Inflammatory macrophage treated with lipopolysaccharide for 1 hour (primary cell): ENCODE measurements at regions not wholly inside any gene's neighbourhood (a gene's known extent, or its start where the extent isn't known, plus 50 kb on each side); places are given as distances from the start of the nearest gene placed in this dataset.

Experiments
- DNase-seq, 2 donors: peaks; one replicate each; pipeline ENCODE4 v3.0.0-alpha.2; 2020 to 2022

DNA sequence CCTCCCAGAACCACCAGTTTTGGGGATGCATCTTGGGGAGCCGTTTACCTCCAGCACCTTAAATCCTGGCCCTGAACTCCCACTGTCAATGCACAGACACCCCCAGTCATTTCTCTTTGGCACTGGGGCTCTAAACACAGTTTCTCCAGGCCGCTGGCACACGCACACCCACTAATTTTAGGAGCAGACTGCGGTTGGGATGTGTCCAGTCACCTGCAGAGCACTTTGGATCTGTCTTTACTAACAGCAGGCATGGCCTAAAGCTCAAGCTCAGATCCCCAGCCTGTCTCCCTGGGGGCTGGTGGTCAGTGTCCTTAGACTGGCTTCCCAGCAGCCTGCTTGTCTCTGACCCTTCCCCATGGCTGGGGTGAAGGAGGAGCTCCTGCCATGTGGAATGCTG lies 49.9 kb downstream of the SYNE3 start:
- no peak for DNase-seq

DNA sequence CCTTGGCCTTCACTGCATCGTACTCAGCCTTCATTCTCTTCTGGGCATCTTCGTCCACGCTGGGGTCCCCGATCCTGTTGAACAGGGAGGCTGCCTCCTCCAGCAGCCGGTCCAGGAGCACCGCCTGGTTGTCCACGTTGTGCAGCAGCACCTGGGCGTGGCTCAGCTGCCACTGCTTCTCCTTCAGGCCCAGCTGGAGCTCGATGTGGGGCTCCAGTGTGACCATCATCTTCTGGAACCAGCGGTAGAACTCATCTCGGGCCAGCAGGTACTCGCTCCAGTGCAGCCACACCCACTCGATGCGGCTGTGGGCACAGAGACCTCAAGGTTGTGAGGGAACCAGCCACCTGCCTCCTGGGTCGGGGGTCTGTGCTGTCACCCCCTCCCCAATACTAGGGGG lies 50.5 kb downstream of the SYNE3 start:
- DNase-seq = no peak

DNA sequence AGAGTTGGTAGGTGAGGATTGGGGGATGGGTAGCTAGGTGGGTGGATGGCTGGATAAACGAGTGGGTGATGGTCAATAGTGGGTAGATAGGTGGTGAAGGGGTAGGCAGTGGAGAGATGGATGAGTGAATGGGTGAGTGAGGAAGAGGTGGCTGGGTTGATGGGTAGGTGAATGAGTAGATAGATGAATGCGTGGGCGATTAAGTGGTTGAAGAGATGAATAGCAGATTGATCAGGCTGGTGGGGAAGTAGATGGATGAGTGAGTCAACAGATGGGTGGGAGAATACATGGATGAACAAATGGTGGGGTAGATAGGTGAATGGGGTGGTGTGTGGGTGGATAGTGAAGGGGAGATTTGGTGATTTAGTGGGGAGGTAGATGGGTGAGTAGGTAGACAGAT lies 51.1 kb downstream of the SYNE3 start:
- DNase-seq = no peak

DNA sequence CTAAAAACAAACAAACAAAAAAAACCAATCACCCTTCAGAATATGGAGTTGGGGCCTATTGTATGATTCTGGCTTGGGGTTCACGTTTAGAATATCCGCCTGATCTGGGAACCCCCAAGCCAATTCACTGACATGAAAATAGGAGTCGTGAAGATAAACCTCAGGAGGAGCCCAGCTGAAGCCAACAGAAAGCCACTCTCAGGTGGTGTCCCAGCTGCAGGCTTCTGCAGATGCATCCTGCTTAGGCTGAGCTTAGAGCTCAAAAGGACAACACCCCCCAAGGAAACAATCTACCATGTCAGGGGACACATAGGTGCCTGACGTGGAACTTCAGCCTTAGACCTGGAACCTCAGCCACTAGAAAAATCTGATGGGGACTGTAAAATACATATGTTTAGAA lies 51.9 kb downstream of the SYNE3 start:
- no peak for DNase-seq

DNA sequence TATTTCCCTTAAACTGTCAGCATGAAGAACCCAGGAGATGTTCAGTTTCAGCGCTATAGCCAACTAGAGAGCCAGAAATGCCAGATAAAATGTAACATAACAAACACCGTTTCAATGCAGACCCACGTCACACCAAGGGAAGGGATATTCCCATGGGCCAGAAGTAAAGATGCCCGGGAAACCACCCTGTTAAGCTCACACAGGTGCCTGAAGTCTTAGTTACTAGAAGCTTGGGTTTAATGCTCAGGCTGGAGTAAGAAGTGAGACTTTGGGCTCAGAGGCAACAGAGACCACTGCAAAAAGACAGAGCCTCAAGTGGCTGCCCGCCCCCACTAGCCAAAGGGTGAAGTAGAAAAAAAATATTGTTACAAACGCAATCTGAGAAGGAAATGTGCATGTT lies 52.3 kb downstream of the SYNE3 start:
- DNase-seq = no peak

DNA sequence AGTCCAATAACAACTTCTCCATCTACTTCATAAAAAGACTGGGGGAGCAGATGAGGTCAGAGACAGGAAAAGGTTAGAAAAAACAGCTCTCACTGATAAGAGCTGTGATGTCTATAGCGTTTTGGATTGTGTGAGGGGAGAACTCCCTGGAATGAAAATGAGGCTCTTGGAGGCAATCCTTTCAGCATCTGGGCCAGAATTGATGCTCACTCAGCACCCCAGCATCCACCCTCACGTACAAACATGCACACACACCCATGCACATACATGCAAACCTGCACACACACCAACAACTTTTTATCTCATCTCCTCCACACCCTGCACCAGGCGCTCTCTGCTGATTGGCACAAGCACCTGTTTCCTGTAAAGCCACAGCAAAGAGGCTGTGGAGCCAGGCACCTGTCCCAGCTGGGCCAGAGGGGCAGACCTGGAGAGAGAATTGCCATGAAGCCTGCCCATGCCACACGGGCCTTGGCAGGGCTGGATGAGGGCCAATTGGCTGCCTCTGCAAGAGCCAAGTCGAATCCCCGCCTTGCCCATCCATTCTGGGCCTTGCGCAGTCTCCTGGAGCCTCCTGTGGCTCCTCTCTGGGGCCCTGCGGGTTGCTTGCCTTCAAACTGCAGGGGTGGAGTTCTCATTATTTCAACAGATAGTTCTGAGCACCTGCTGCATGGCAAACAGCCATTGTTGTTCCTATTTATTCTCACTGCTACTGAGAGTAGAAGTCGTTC lies 53.1 kb downstream of the SYNE3 start:
- DNase-seq = no peak

DNA sequence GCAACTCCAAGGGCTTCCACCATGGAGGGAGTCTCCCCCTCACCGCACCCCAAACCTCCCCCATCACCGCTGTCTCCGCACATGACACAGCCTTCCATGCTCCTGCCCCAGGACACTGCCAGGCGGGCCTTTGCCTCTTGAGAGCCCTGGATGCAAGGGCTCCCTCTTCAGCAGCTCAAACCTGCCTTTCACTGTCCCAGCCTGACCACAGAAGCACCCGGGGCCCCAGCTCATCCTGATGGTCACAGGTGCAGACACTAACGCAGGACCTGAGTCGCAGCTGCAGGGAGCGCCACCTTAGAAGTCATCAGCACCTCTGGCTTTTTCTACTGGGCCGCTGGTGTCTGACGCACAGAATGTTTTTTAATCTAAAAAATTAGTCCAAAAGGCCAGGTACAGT lies 54.0 kb downstream of the SYNE3 start:
- DNase-seq = no peak

DNA sequence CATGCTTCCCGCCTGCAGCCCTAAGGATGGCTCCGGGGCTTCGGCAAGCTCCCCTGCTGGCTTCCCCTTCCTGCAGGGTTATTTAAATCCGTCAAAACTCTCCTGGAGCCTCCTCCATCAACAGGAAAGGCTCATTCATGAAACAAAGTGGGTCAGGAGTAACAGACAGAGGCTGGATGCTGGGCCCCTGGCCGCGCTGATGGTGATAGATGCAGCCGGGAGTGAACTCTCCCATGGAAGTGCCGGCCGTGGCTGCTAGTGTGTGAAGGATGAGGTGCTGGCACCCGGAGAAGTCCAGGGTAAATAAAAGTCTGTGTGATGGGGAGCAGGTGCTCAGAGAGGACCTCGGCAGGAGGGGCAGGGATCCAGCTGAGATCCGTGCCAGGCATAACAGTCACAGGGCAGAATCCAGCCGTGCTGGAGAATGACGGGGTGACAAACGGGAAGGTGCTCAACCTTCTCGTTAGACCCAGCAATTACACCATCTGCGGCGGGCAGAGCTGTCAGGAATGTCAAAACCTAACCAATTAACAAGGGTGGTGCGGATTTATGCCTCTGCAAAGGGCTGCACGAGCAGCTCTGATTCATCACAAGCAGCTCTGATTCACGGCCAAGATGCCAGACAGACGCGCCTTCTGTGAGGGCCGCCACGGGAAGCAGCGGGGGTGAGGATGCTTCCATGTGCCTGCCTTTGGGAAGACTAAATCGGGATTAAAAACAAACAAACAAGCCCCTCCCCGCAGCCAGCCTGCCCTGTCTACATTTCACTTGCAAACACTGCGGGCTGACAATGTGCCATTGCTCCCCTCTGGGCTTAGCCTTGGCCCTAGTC lies 55.6 kb downstream of the SYNE3 start:
- no peak for DNase-seq

DNA sequence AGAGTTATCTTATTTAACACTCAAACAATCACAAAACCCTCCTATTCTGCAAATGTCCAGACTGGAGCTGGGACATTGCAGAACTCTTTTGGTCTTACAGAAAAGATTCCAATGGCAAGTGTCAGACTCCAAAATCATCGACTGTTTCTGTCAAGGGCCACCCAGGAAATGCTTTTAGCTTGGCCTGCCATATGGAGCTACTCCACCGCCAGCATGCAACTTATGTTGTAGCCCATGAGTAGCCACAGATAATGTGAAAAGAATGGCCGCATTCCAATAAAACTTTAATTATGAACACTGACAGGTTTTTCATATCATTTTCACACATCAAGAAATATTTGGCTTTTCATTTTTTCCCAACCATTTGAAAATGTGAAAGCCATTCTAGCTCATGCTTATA lies 57.5 kb downstream of the SYNE3 start:
- no peak for DNase-seq

DNA sequence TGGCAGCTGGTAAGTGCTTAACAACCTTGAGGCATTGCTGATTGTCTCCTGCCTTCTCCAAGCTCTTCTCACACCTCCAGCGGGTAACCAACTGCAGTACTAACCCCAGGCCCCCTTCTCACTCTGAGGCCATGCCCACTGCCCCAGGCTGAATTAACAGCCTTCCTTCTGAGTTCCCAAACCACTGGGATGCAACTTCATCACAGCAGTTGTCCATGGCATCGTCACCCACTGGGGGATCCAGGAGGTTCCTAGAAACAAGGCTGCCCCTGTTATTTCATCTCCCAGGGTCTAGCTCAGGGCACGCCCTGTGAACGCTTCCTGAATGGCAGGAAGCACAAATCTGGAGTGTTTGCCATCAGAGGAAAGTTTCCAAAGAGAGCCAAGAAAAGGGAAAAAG lies 58.0 kb downstream of the SYNE3 start:
- DNase-seq = no peak

DNA sequence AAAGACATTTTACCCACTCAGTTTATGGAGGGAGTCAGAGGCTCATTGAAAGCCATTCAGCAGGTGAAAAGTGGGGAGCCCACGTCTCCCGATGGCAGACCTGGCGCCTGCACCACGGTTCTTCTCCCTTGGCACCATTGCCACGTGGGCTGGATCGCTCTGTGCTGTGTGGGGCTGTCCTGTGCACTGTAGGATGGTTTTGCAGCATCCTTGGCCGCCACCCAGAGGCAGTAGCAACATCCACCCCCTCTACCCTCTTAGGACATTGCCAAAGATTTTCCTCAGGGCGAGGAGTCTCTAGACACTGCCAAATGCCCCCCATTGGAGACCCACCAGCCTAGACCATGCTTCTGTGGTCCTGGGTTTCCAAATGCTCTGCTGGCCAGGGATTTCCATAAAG lies 60.2 kb downstream of the SYNE3 start:
- DNase-seq = no peak

DNA sequence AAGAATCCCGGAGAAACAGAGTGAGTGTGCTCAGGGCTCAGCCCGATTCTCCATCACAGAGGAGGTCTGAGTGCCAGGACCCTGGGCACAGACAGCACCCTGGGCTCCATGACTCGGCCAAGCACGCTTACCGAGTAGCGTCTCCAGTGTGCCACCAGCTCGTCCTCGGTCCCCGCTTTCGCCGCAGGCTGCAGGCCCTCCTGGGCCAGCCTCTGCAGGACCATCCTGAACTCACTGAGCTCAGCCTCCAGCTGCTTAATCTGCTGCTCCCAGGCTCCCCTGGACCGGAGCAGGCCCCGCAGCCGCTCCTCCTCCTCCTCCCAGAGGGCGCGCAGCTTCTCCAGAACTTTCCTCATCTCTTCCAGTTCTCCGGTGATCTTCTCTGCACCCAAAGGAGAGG lies 61.2 kb downstream of the SYNE3 start:
- DNase-seq = no peak

DNA sequence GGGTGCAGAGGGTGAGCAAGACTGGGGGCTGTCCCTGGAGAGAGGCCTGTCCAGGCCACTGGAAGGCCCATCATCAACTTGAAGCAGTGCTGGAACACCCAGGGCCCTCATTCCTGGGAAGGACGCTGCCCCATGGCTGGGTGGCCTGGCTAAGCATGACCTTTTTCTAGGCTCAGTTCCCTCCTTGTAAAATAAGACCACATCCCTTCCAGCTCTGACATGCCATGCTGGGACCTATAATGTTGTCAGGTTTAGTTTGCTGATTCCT lies 62.8 kb downstream of the SYNE3 start:
- no peak for DNase-seq

DNA sequence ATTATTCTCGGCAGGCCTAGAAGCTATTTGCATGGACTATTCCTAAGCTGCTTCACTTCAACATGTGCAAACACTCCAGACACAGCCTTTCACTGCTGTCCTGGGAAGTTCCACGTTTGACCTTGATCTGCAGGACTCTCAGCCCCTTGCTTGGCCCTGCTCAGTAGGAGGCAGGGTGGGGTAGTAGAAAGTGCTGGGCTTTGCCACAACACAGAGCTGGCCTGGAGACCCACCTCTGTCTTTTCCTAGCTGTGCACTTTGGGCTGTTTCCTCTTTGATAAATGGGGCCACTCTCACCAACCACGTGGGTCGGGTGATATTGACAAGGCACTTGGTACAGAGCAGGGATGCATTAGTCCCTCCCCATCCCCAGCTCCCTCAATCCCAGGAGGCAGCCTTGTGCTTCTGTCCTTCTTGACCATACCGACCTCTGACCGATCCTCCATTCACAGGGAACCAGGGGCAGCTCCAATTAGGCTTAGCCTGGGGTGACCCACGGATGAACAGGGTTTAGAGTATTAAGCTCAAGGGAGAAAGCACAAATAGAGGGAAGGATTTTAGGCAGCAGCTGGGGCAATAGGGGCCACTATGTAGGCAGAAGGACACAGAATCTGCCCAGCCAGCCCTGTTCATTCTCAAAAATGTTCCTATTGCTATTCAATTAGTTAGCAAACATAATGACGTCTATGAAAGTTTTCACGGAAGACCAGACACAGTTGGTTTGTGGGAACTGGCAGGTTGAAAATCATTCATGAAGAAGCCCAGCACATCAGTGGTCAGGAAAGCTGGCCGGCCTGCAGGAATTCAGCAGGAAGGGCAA lies 63.3 kb downstream of the SYNE3 start:
- DNase-seq = no peak

DNA sequence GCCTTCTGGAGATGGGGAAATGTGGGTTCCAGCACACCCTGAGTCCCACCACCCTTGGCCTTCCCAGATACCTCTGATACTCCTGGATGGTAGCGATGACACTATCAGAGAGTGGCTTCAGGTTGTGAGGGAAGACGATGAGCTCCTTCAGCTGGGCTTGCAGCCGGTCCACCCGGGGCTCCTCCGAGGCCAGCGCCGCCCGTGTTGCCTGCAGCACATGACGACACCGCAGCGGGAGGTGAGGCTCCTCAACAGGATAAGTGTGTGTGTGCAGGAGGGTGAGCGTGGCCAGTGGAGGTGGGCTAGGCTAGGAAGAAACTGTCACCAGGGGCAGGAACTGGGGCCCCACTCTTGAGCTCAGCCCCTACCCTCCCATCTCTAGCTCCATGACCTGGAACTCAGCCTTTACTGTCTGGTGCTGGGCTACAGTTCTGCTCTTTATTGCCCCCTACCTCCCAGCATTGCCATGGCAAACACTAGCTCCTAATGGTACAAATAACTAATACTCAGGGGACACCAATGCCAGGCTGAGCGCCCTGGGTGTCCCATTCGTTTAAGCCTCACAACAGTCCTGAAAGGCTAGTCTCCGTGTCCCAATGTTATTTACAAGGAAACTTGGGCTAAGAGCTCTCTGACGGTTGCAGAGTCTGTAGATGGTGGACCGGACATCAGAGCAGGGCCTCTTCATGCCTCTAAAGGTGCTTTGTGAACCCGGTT lies 64.1 kb downstream of the SYNE3 start:
- DNase-seq = no peak

DNA sequence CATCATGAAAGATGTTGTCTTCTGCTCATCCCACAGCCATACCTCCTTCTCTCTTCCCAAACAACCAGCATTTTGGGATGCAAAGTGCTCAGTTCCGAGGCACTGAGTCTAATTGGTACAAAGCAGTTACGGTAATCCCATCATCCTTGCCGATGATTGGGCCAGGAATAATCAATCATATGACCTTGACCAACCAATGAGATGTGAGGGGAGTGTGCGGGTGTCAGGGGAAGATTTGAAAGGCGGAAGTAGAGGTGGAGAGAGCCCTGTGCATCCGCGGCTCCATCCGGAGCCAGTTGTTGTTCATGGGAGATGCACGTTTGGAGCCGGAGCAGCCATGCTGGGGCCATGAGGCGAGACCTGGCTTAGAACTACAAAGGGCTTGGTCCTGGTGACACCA lies 67.3 kb downstream of the SYNE3 start:
- DNase-seq = no peak

DNA sequence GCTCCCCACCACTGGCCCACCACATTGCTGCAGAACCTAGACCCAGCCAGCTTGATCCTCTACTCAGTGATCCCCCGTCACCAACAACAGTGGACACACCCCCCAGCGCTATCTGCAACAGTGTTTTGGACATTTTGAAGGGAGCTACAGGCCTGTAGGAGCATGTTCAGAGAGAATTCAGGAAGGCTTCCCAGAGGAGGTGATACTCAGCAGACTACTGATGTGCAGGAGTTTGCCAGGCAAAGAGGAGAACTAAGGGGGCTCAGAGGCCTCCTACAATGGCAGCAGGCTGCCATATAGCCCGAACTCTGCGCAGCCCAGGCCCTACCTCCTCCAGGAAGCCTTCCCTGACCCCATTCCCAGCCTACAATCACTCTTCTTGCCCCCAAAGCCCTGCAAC lies 70.0 kb downstream of the SYNE3 start:
- no peak for DNase-seq

DNA sequence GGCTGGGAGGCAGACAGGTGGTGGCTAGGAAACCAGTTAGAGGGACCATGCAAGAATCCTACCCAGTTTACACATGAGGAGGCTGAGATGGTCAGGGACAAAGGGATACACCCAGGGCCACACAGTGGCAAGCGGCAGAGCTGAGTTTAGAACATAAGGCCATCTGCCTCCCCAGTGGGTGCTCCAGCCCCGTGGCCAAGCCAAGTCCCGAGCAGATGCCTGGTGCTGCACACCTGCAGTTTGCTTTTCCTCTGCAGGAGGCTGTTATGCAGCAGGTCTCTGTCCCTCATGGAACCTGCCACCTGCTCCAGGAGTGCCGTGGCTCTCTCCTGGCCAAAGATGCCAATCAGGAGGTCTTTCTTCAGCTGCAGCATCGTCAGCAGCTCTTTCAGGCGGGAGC lies 70.8 kb downstream of the SYNE3 start:
- DNase-seq = no peak

DNA sequence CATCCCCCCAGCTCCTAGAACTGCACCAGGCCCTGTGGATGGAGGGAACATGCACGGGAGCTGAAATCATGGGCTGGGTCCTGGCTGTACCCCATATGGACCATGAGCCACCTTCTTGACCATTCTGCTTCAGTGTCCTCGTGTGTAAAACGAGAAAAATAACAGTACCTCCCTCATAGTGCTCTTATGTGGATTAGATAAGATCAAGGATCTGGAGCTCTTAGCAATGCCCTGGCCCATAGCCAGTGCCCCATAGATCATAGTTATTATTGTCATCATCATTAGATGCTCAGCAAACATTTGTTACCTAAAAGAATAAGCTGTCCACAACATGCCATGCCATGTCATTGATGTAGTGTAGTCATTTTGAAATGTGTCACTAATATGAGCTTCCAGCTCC lies 71.3 kb downstream of the SYNE3 start:
- no peak for DNase-seq

DNA sequence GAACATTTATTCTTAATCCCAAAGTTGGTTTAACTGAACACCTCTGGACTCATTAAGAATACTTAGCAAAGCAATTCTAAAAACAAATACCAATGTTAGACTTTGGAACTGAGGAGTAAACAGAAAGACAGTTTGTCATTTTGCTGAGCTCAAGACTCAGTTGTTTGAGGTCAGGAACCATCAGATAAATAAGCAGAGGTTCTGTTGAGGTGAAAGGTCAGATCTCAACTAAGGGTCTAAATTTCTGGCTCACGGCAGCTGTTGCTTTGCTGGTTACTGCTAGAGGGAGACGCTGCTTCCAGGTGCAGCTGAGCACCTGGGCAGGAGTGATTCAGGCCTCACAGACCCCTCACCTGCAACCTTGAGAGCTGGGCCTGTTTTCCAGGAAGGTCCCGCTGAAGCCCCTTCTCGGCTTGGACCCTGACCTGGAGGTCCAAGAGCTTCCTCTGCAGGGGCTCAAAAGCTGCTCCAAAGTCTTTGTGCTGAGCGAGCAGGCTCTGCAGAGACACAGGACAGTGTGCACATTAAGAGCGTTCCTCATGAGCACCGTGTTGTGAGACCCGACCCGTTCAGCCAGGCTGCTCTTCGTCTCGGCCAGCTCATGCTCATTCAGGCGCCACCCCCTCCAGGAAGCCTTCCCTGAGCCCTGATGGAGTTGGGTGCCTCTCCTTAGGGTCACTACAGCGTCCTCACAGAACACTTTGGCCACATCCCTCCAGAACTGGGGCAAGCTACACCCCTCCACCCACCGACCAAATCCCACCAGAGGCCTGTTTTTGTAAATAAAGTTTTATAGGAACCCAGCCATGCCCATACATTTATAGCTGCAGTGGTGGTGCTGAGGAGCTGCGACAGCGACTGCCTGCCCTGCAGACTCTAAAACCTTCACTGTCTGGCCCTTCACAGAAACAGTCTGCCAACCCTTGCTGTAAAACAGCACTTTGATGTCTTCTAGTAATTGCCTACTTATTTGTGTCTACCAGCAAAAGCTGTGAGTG lies 72.0 kb downstream of the SYNE3 start:
- DNase-seq = no peak

DNA sequence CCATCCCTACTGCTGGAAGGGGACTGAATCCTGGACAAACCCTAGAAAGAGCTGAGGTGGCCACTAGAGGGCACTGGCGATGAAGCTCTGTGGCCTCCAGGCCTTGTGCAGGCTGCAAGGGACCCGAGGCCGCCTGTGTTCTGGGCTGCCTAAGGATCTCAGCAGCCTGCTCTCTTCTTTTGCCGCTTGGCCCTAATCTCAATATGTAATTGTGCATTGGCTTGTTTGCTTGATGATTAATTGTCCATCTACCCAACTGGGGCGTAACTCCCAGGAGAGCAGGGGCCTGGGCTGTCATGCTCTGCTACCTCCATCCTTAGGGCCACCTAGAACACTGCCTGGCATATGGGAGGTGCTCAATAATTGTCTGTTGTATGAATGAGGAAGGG lies 73.8 kb downstream of the SYNE3 start:
- DNase-seq = peak; percentile 37 to 76

DNA sequence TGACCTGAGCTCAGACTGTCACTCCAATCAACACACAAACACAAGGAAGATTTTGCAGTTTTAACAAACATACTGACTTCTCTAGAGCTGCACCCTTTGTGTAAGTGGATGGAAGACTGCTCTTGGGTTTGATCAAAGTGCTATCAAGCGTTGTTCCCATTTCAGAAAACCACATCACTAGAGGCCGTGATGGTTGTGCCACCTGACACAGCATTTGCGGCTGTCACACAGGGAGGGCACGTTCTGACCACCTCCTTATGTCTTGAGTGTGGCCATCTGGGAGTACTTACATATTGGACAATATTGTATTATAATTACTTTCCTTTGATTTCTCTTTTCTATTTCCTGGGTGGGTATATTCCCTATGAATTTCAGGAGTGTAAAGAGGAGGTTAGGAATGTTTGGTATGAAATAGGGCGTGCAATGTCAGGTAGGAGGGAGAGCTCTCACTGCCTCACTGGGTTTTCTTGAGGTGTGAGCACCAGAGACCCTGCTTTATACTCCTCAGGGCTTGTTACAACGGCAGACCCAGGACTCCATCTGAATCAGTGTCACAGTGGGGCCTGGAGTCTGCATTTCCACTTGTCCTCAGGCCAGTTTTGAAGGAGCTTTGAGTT lies 74.3 kb downstream of the SYNE3 start:
- no peak for DNase-seq
